Liver (tissue), 8 donors: ENCODE measurements at regions not wholly inside any gene's neighbourhood (a gene's known extent, or its start where the extent isn't known, plus 50 kb on each side); places are given as distances from the start of the nearest gene placed in this dataset.

Experiments
- DNase-seq: peaks from one replicate; pipeline ENCODE4 v3.0.0-alpha.2; 2017; ENCODE audit warnings: low spot score
- H3K27ac ChIP-seq, 2 donors: one replicate each; pipeline ENCODE4 v1.7.0; 2013; ENCODE audit warnings: inconsistent platforms in 2 of 2, low read length in 2 of 2, control low read depth in 1 of 2, low read depth in 1 of 2, mild to moderate bottlenecking in 1 of 2
- H3K27me3 ChIP-seq, 4 donors: one replicate each; pipeline versions ENCODE4 v1.6.1 to v1.7.0; 2013; ENCODE audit warnings: low read length in 3 of 4, inconsistent platforms in 1 of 4, mild to moderate bottlenecking in 1 of 4, moderate library complexity in 1 of 4; ENCODE audit not compliant: control insufficient read depth in 4 of 4, insufficient read depth in 4 of 4
- H3K36me3 ChIP-seq, 4 donors: one replicate each; pipeline versions ENCODE4 v1.6.1 to v1.7.0; 2013; ENCODE audit warnings: low read length in 3 of 4, mild to moderate bottlenecking in 3 of 4, low read depth in 1 of 4, moderate library complexity in 1 of 4; ENCODE audit not compliant: control insufficient read depth in 4 of 4, insufficient read depth in 3 of 4
- H3K4me1 ChIP-seq, 4 donors: one replicate each; pipeline versions ENCODE4 v1.6.1 to v1.7.0; 2013; ENCODE audit warnings: low read length in 3 of 4, mild to moderate bottlenecking in 3 of 4, moderate library complexity in 1 of 4; ENCODE audit not compliant: control insufficient read depth in 4 of 4, insufficient read depth in 4 of 4
- H3K4me3 ChIP-seq, 3 donors: one replicate each; pipeline versions ENCODE4 v1.6.1 to v1.7.0; 2013; ENCODE audit warnings: low read length in 3 of 3, control low read depth in 1 of 3, low read depth in 1 of 3, mild to moderate bottlenecking in 1 of 3
- H3K9ac ChIP-seq, 2 donors: one replicate each; pipeline ENCODE4 v1.7.0; 2013; ENCODE audit warnings: low read length in 2 of 2, mild to moderate bottlenecking in 2 of 2, moderate library complexity in 2 of 2, control low read depth in 1 of 2, low read depth in 1 of 2
- H3K9me3 ChIP-seq, 4 donors: one replicate each; pipeline versions ENCODE4 v1.6.1 to v1.7.0; 2013; ENCODE audit warnings: low read length in 3 of 4; ENCODE audit not compliant: control insufficient read depth in 4 of 4
- EGR1 ChIP-seq, 2 donors: IDR thresholded peaks; 2 replicates each; pipeline ENCODE4 v1.6.1; 2016 to 2018; ENCODE audit warnings: antibody characterized with exemption in 2 of 2, low read depth in 2 of 2
- FOXA1 ChIP-seq: IDR thresholded peaks from 2 replicates; pipeline ENCODE4 v1.6.1; 2016; ENCODE audit warnings: antibody characterized with exemption
- GABPA ChIP-seq, 2 donors: IDR thresholded peaks in 1 of 2; conservative IDR thresholded peaks in 1 of 2; 2 replicates each; pipeline ENCODE4 v1.6.1; 2016; ENCODE audit warnings: antibody characterized with exemption in 2 of 2, mild to moderate bottlenecking in 1 of 2, moderate library complexity in 1 of 2
- HNF4A ChIP-seq, 2 donors: conservative IDR thresholded peaks; 2 replicates each; pipeline ENCODE4 v1.6.1; 2016; ENCODE audit warnings: antibody characterized with exemption in 2 of 2, mild to moderate bottlenecking in 2 of 2
- HNF4G ChIP-seq: IDR thresholded peaks from 2 replicates; pipeline ENCODE4 v1.6.1; 2016; ENCODE audit warnings: antibody characterized with exemption
- NR2F2 ChIP-seq: IDR thresholded peaks from 2 replicates; pipeline ENCODE4 v1.6.1; 2016; ENCODE audit warnings: antibody characterized with exemption
- RAD21 ChIP-seq, 2 donors: IDR thresholded peaks; 2 replicates each; pipeline ENCODE4 v1.6.1; 2016; ENCODE audit warnings: antibody characterized with exemption in 2 of 2, mild to moderate bottlenecking in 2 of 2
- RXRA ChIP-seq, 2 donors: IDR thresholded peaks; 2 replicates each; pipeline ENCODE4 v1.6.1; 2017 to 2018; ENCODE audit warnings: antibody characterized with exemption in 2 of 2, mild to moderate bottlenecking in 1 of 2
- TAF1 ChIP-seq: conservative IDR thresholded peaks from 2 replicates; pipeline ENCODE4 v1.6.1; 2016; ENCODE audit warnings: antibody characterized with exemption, mild to moderate bottlenecking
- YY1 ChIP-seq: IDR thresholded peaks from 2 replicates; pipeline ENCODE4 v1.6.1; 2016; ENCODE audit warnings: antibody characterized with exemption, mild to moderate bottlenecking
- WGBS: extraction: QIAGEN DNeasy Blood & Tissue Kit; methylation state at CpG from one replicate; pipeline ENCODE4 v1.1.7; 2013; 5-methylcytosine and 5-hydroxymethylcytosine counted together
- TF ChIP-seq, protein P1 (sequence below): fragments of 150-350 bp; IDR thresholded peaks from 2 replicates; pipeline ENCODE4 v1.5.1; 2017; ENCODE audit warnings: improper control_type of control experiment, low read depth, low read length; ENCODE audit not compliant: missing input control
- TF ChIP-seq, protein P2 (sequence below): IDR thresholded peaks from 2 replicates; pipeline ENCODE4 v1.6.1; 2016; ENCODE audit warnings: antibody characterized with exemption
- donor health status: healthy.
- donor health status: healthy.
- donor health status: healthy.
- donor health status: healthy.
- donor health status: healthy.

DNA sequence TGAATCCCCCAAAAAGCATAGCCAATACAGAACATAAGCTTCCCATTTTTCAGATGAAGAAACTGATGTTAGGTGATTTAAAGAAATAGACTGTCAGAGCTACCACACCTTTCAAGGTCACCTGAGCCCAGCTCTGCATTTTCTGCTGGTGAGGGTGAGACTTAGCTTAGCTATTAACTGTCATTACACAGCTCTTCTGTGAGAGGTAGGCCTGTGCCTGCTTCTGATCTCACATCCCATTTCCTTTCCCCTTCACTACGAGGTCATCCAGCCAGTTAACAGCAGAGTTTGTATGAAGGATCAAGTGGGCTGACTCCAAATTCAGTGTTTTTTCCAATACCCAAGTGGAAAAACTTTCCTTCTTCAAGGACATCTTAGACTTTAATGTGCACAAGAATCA is 528.6 kb upstream of the CLINT1 start:
- 68% methylated on average over 1 of the region's 1 CpG for WGBS

DNA sequence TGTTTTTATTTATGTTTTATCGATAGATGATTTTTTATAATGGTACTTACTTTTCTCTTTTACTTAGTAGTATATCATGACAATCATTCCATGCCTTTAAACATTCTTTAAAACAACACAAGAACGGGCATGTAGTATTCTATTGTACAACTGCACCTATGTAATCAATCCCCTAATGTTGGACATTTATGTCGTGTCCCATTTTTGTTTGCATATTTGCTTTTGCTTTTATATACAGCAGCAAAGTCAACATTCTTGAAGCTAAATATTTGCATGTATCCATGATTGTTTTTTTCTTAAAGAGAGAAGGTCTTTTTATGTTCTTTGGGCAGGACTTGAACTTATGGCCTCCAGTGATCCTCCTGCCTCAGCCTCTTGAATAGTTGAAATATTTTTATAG is 527.0 kb upstream of the CLINT1 start:
- H3K36me3 ChIP-seq = no peaks in the 10 kb centered on the region
- no peak for TF ChIP-seq NR2F2
- no peaks in the 10 kb centered on the region for H3K4me1 ChIP-seq
- no peak overlapping the region for H3K9ac ChIP-seq
- H3K4me3 ChIP-seq = no peak overlapping the region
- no peaks in the 10 kb centered on the region for H3K27me3 ChIP-seq
- peaks cover 0 to 2% (median 0%) of the 10 kb centered on the region in 4 donors for H3K9me3 ChIP-seq
- no peak overlapping the region for H3K27ac ChIP-seq
- DNase-seq = no peak
- WGBS = 82% methylated on average over 3 of the region's 3 CpGs

More for the DNA sequence above, 528.6 kb upstream of the CLINT1 start:
- no peaks in the 10 kb centered on the region for H3K27me3 ChIP-seq
- DNase-seq = no peak
- peaks cover 0 to 2% (median 0%) of the 10 kb centered on the region in 4 donors for H3K9me3 ChIP-seq
- no peaks in the 10 kb centered on the region for H3K36me3 ChIP-seq
- H3K27ac ChIP-seq = no peak overlapping the region
- H3K9ac ChIP-seq = no peak overlapping the region
- H3K4me3 ChIP-seq = no peak overlapping the region
- no peaks in the 10 kb centered on the region for H3K4me1 ChIP-seq
- TF ChIP-seq GABPA (IDR thresholded peaks at IDR 0.05 in 1 of 2, conservative IDR thresholded peaks at IDR 0.05 in 1 of 2) = no peak
- TF ChIP-seq EGR1 (IDR thresholded peaks at IDR 0.05; ENCODE audit: low read depth in 2 of 2) = no peak
- no peak for TF ChIP-seq RAD21 (IDR thresholded peaks at IDR 0.05)
- TF ChIP-seq, protein P1, sequence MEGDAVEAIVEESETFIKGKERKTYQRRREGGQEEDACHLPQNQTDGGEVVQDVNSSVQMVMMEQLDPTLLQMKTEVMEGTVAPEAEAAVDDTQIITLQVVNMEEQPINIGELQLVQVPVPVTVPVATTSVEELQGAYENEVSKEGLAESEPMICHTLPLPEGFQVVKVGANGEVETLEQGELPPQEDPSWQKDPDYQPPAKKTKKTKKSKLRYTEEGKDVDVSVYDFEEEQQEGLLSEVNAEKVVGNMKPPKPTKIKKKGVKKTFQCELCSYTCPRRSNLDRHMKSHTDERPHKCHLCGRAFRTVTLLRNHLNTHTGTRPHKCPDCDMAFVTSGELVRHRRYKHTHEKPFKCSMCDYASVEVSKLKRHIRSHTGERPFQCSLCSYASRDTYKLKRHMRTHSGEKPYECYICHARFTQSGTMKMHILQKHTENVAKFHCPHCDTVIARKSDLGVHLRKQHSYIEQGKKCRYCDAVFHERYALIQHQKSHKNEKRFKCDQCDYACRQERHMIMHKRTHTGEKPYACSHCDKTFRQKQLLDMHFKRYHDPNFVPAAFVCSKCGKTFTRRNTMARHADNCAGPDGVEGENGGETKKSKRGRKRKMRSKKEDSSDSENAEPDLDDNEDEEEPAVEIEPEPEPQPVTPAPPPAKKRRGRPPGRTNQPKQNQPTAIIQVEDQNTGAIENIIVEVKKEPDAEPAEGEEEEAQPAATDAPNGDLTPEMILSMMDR = no peak

DNA sequence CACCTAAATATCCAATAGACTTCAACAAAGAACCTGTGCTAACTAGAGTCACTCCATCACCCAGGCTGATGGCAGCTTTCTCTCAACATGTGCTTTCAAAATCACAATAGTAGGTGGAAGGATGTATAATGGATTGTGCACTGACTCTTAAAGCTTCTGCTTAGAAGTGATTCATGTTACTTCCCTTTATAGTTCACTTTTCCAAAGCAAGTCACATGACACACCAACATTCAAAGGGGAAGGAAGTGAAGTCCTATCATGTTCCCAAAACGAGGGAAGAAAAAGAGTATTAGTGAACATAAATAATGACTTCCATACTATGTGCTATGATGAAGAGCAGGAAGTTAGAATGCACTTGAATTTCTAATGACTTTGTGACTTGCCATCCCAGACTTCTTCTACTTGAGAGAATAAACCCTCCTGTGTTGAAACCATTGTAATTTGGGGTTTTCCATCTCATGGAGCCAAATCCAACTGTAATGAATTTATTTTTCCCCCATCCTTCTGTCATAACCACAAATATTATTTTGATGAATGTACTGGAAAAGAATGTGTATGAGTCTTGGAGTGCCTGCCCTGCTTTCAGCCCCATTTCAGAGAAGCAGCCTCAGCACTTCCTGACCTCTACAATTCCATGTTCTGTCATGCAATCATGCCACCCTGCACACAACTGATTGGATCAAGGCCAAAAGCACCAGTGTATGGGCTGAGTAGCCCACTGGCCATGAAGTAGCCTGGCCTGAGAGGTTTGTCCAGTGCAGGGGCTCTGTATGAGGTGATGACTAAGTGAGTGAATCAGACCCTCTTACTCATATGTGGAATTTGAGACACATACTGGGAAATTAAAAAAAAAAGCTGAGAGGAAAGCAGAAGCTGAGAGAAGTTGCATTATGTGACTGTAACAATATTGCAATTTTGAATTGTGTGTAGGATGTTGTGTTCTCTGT is 525.9 kb upstream of the CLINT1 start:
- TF ChIP-seq GABPA (IDR thresholded peaks at IDR 0.05 in 1 of 2, conservative IDR thresholded peaks at IDR 0.05 in 1 of 2) = no peak
- no peak for TF ChIP-seq EGR1 (IDR thresholded peaks at IDR 0.05; ENCODE audit: low read depth in 2 of 2)
- no peak for TF ChIP-seq FOXA1
- WGBS = 68% methylated on average over 1 of the region's 1 CpG
- no peak overlapping the region for H3K27ac ChIP-seq

DNA sequence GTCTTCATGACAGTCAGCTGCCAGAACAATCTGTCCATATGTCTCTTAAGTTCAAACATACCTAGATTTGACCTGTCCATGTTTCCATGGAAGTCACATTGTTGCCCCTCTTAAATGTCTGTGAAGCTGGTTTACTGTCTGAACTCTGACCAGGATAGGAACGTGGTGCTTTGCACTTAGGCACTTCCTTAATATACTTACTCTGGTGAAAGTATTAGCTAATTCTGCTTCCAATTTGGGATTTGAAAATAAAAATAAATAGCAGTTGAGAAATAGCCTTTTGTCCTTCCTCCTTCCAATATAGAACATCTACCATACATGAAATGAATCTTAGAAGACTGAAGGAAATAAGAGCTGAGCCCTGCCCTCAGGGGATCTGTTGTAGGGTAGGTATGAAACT is 524.5 kb upstream of the CLINT1 start:
- Histone ChIP-seq H3K27ac (no peak overlapping the region), H3K4me1 (no peaks in the 10 kb centered on the region), H3K27me3 (no peaks in the 10 kb centered on the region), H3K9ac (no peak overlapping the region), H3K4me3 (no peak overlapping the region), H3K36me3 (no peaks in the 10 kb centered on the region), H3K9me3 (peaks cover 0 to 2% (median 0%) of the 10 kb centered on the region in 4 donors)
- DNase-seq = no peak
- 41% methylated on average over 1 of the region's 1 CpG for WGBS
- TF ChIP-seq, protein P1 = no peak
- TF ChIP-seq YY1 (no peak), EGR1 (IDR thresholded peaks at IDR 0.05; ENCODE audit: low read depth in 2 of 2) (no peak), TAF1 (no peak), RAD21 (IDR thresholded peaks at IDR 0.05) (no peak), NR2F2 (no peak), HNF4A (conservative IDR thresholded peaks at IDR 0.05) (no peak), RXRA (IDR thresholded peaks at IDR 0.05) (no peak), HNF4G (no peak), GABPA (IDR thresholded peaks at IDR 0.05 in 1 of 2, conservative IDR thresholded peaks at IDR 0.05 in 1 of 2) (no peak)
- TF ChIP-seq, protein P2, sequence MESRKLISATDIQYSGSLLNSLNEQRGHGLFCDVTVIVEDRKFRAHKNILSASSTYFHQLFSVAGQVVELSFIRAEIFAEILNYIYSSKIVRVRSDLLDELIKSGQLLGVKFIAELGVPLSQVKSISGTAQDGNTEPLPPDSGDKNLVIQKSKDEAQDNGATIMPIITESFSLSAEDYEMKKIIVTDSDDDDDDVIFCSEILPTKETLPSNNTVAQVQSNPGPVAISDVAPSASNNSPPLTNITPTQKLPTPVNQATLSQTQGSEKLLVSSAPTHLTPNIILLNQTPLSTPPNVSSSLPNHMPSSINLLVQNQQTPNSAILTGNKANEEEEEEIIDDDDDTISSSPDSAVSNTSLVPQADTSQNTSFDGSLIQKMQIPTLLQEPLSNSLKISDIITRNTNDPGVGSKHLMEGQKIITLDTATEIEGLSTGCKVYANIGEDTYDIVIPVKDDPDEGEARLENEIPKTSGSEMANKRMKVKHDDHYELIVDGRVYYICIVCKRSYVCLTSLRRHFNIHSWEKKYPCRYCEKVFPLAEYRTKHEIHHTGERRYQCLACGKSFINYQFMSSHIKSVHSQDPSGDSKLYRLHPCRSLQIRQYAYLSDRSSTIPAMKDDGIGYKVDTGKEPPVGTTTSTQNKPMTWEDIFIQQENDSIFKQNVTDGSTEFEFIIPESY = no peak

More for the DNA sequence above, 525.9 kb upstream of the CLINT1 start:
- no peak overlapping the region for H3K4me3 ChIP-seq
- H3K36me3 ChIP-seq = no peaks in the 10 kb centered on the region
- no peak for DNase-seq
- peaks cover 0 to 2% (median 0%) of the 10 kb centered on the region in 4 donors for H3K9me3 ChIP-seq
- H3K4me1 ChIP-seq = no peaks in the 10 kb centered on the region
- H3K9ac ChIP-seq = no peak overlapping the region
- H3K27me3 ChIP-seq = no peaks in the 10 kb centered on the region
